H1 (cell line): ENCODE measurements at regions not wholly inside any gene's neighbourhood (a gene's known extent, or its start where the extent isn't known, plus 50 kb on each side); places are given as distances from the start of the nearest gene placed in this dataset.

Experiments used
- CTCF ChIA-PET: fragments of 300-600 bp; sonication (Branson Sonifier 250); formaldehyde crosslinking; loops from one replicate; lab custom pipeline; 2021; ENCODE audit not compliant: partially characterized antibody; lab: Charles Lee
- POLR2A ChIA-PET: fragments of 300-600 bp; sonication (Branson Sonifier 250); formaldehyde crosslinking; loops from one replicate; lab custom pipeline; 2021; ENCODE audit warnings: inconsistent platforms; ENCODE audit not compliant: partially characterized antibody; lab: Charles Lee
- DNase-seq, 2 experiments: peaks; one replicate each; pipeline versions ENCODE4 v3.0.0 to v3.0.0-alpha.2; 2010 to 2022; ENCODE audit warnings: low spot score in 2 of 2, low read depth in 1 of 2, mixed read lengths in 1 of 2
- FAIRE-seq: peaks from 2 replicates; lab custom pipeline; 2011; peaks lifted over from hg19 to GRCh38; lab: Jason Lieb, UNC
- H2AFZ ChIP-seq: 2 replicates; pipeline ENCODE4 v1.8.1; 2012; ENCODE audit warnings: low read length, inconsistent platforms
- H2AK5ac ChIP-seq: 2 replicates; pipeline ENCODE4 v1.6.1; 2013; ENCODE audit warnings: low read depth, low read length
- H2BK120ac ChIP-seq: replicated peaks from 2 replicates; pipeline ENCODE3; 2013; ENCODE audit warnings: low read depth, low read length, inconsistent platforms
- H2BK12ac ChIP-seq: 2 replicates; pipeline ENCODE4 v1.6.1; 2013; ENCODE audit warnings: low read depth, low read length
- H2BK15ac ChIP-seq: 2 replicates; pipeline ENCODE4 v1.6.1; 2013; ENCODE audit warnings: low read length
- H2BK20ac ChIP-seq: 2 replicates; pipeline ENCODE4 v1.6.1; 2013; ENCODE audit warnings: low read length
- H2BK5ac ChIP-seq: 2 replicates; pipeline ENCODE4 v1.6.1; 2013; ENCODE audit warnings: low read depth, low read length
- H3K14ac ChIP-seq: 2 replicates; pipeline ENCODE4 v1.6.1; 2013; ENCODE audit warnings: inconsistent platforms; ENCODE audit not compliant: insufficient read length
- H3K18ac ChIP-seq: 2 replicates; pipeline ENCODE4 v1.6.1; 2013; ENCODE audit warnings: low read length; ENCODE audit errors: extremely low read depth
- H3K23ac ChIP-seq: 2 replicates; pipeline ENCODE4 v1.6.1; 2013; ENCODE audit warnings: inconsistent platforms; ENCODE audit not compliant: insufficient read length
- H3K23me2 ChIP-seq: 2 replicates; pipeline ENCODE4 v1.6.1; 2013; ENCODE audit warnings: low read depth, low read length
- H3K27ac ChIP-seq: 2 replicates; pipeline ENCODE4 v1.6.1; 2011; ENCODE audit warnings: low read depth, low read length, inconsistent platforms
- H3K27me3 ChIP-seq, 4 experiments: replicated peaks in 1 of 4; 1 replicate in 1 of 4; 2 replicates in 3 of 4; pipeline versions ENCODE4 v1.6.1 to v1.8.1; 2011 to 2013; ENCODE audit warnings: low read length in 3 of 4, mild to moderate bottlenecking in 3 of 4, inconsistent platforms in 2 of 4, mixed read lengths in 2 of 4, moderate library complexity in 1 of 4; ENCODE audit not compliant: control insufficient read depth in 3 of 4, insufficient read depth in 3 of 4; ENCODE audit errors: extremely low read depth in 1 of 4
- H3K36me3 ChIP-seq, 4 experiments: 2 replicates each; pipeline versions ENCODE4 v1.6.1 to v1.8.1; 2011 to 2013; ENCODE audit warnings: mild to moderate bottlenecking in 4 of 4, low read length in 3 of 4, moderate library complexity in 2 of 4, control low read depth in 1 of 4, inconsistent platforms in 1 of 4; ENCODE audit not compliant: insufficient read depth in 4 of 4, control insufficient read depth in 2 of 4
- H3K4ac ChIP-seq: replicated peaks from 2 replicates; pipeline ENCODE3; 2013; ENCODE audit warnings: low read length, low read depth, mixed read lengths, inconsistent platforms; ENCODE audit not compliant: insufficient read length
- H3K4me1 ChIP-seq, 4 experiments: replicated peaks in 1 of 4; 1 replicate in 1 of 4; 2 replicates in 3 of 4; pipeline versions ENCODE4 v1.6.1 to v1.8.1; 2011 to 2013; ENCODE audit warnings: low read length in 3 of 4, inconsistent platforms in 2 of 4, mixed read lengths in 1 of 4; ENCODE audit not compliant: insufficient read depth in 4 of 4, control insufficient read depth in 3 of 4
- H3K4me2 ChIP-seq, 2 experiments: 2 replicates each; pipeline versions ENCODE4 v1.6.1 to v1.8.1; 2011 to 2013; ENCODE audit warnings: low read depth in 2 of 2, low read length in 2 of 2, control low read depth in 1 of 2, inconsistent platforms in 1 of 2, mild to moderate bottlenecking in 1 of 2; ENCODE audit not compliant: insufficient read depth in 1 of 2
- H3K4me3 ChIP-seq, 4 experiments: fragments of 200-600, 300-600 bp in 1 of 4; sonication (generic), shearing (Covaris generic), sonication (Bioruptor Twin) in 1 of 4; 2 replicates each; pipeline versions ENCODE4 v1.5.1 to v1.8.1; 2011 to 2016; ENCODE audit warnings: low read length in 4 of 4, low read depth in 3 of 4, control low read depth in 2 of 4, inconsistent platforms in 2 of 4, mild to moderate bottlenecking in 2 of 4, mixed read lengths in 1 of 4, moderate library complexity in 1 of 4; ENCODE audit not compliant: insufficient read depth in 2 of 4; ENCODE audit errors: extremely low read depth in 1 of 4
- H3K56ac ChIP-seq: replicated peaks from 2 replicates; pipeline ENCODE3; 2013; ENCODE audit warnings: low read depth, mild to moderate bottlenecking, mixed read lengths, low read length, inconsistent platforms; ENCODE audit not compliant: insufficient read length
- H3K79me1 ChIP-seq: 2 replicates; pipeline ENCODE4 v1.6.1; 2013; ENCODE audit warnings: low read depth, low read length, control low read depth
- H3K79me2 ChIP-seq, 2 experiments: 2 replicates each; pipeline versions ENCODE4 v1.6.1 to v1.8.1; 2012 to 2013; ENCODE audit warnings: low read length in 2 of 2, mild to moderate bottlenecking in 2 of 2, inconsistent platforms in 1 of 2; ENCODE audit not compliant: insufficient read depth in 2 of 2, control insufficient read depth in 1 of 2
- H3K9ac ChIP-seq, 4 experiments: replicated peaks in 1 of 4; 1 replicate in 1 of 4; 2 replicates in 3 of 4; pipeline versions ENCODE4 v1.6.1 to v1.8.1; 2011 to 2013; ENCODE audit warnings: low read depth in 3 of 4, low read length in 3 of 4, control low read depth in 2 of 4, mild to moderate bottlenecking in 2 of 4, moderate library complexity in 2 of 4, inconsistent platforms in 1 of 4; ENCODE audit errors: extremely low read depth in 1 of 4
- H3K9me3 ChIP-seq, 2 experiments: 2 replicates each; pipeline versions ENCODE4 v1.6.1 to v1.8.1; 2012 to 2013; ENCODE audit warnings: mild to moderate bottlenecking in 2 of 2, moderate library complexity in 2 of 2, control low read depth in 1 of 2, inconsistent platforms in 1 of 2, low read depth in 1 of 2, low read length in 1 of 2, mixed read lengths in 1 of 2; ENCODE audit not compliant: insufficient read depth in 2 of 2
- H4K20me1 ChIP-seq, 2 experiments: replicated peaks in 1 of 2; 2 replicates each; pipeline versions ENCODE3 to v1.8.1; 2011 to 2013; ENCODE audit warnings: inconsistent platforms in 2 of 2, low read length in 2 of 2, mild to moderate bottlenecking in 1 of 2; ENCODE audit not compliant: insufficient read depth in 2 of 2, control insufficient read depth in 1 of 2
- H4K5ac ChIP-seq: 2 replicates; pipeline ENCODE4 v1.6.1; 2013; ENCODE audit warnings: low read length, low read depth, mixed read lengths, inconsistent platforms; ENCODE audit not compliant: insufficient read length
- H4K8ac ChIP-seq: 2 replicates; pipeline ENCODE4 v1.8.0; 2013; ENCODE audit warnings: mild to moderate bottlenecking, moderate library complexity, low read length, inconsistent platforms; ENCODE audit not compliant: insufficient read depth; ENCODE audit errors: extremely low read depth
- H4K91ac ChIP-seq: replicated peaks from 2 replicates; pipeline ENCODE3; 2013; ENCODE audit warnings: low read length, mixed read lengths, inconsistent platforms; ENCODE audit not compliant: insufficient read length
- RBBP5 ChIP-seq: IDR thresholded peaks from 2 replicates; pipeline ENCODE4 v1.7.1; 2012; ENCODE audit warnings: low read depth, mild to moderate bottlenecking, inconsistent platforms, low read length, moderate library complexity, borderline replicate concordance
- RNF2 ChIP-seq: fragments of 200-900, 300-1000 bp; sonication (generic); IDR thresholded peaks from 2 replicates; pipeline ENCODE4 v1.7.1; 2016; ENCODE audit warnings: borderline replicate concordance, low read depth, mild to moderate bottlenecking, antibody characterized with exemption, low read length; ENCODE audit not compliant: poor library complexity, severe bottlenecking; ENCODE audit errors: missing control alignments
- TEAD4 ChIP-seq: IDR thresholded peaks from 2 replicates; pipeline ENCODE4 v1.6.1; 2012; ENCODE audit warnings: low read depth, low read length, inconsistent platforms, mixed read lengths
- ZNF274 ChIP-seq: IDR thresholded peaks from 2 replicates; pipeline ENCODE4 v1.7.0; 2012; ENCODE audit warnings: low read length, borderline replicate concordance; ENCODE audit errors: extremely low read depth
- WGBS, 2 experiments: shearing (Covaris generic) in 1 of 2; methylation state at CpG; one replicate each; pipeline versions ENCODE4 v1.1.6 to v1.1.7; 2013 to 2015; ENCODE audit warnings: low lambda C conversion rate in 2 of 2, mixed read lengths in 2 of 2, inconsistent platforms in 1 of 2, low coverage in 1 of 2, missing lambda C conversion rate in 1 of 2; ENCODE audit not compliant: insufficient replicate concordance in 2 of 2, insufficient coverage in 1 of 2, insufficient read length in 1 of 2; ENCODE audit errors: extremely low coverage in 1 of 2, missing lambda C conversion rate in 1 of 2; 5-methylcytosine and 5-hydroxymethylcytosine counted together

- Histone ChIP-seq H2BK20ac (no peak overlapping the region), H3K27me3 (no peaks in the 10 kb centered on the region), H3K14ac (no peak overlapping the region), H4K5ac (peak overlapping the region; percentile 87), H3K4me2 (peak overlapping the region; percentile 28 to 48; a peak in 2 of 4 replicates), H4K91ac (no peak overlapping the region), H3K9ac (no peak overlapping the region), H2BK15ac (no peak overlapping the region), H3K36me3 (peaks cover 0 to 7% (median 2%) of the 10 kb centered on the region in 4 experiments; a peak in 3 of 8 replicates), H2BK120ac (no peak overlapping the region), H3K27ac (no peak overlapping the region; the same call in 1 of the 2 replicates), H4K20me1 (no peaks in the 10 kb centered on the region), H2AFZ (no peak overlapping the region), H3K23ac (no peak overlapping the region), H3K79me2 (peaks cover 0 to 84% of the 10 kb centered on the region in 2 experiments; a peak in 3 of 4 replicates), H3K79me1 (no peaks in the 10 kb centered on the region), H3K4ac (no peak overlapping the region), H3K4me1 (peaks cover 2 to 18% (median 12%) of the 10 kb centered on the region in 4 experiments; a peak in 5 of 7 replicates), H3K56ac (no peak overlapping the region), H2BK5ac (no peak overlapping the region), H3K18ac (no peak overlapping the region; the same call in 1 of the 2 replicates), H4K8ac (no peak overlapping the region), H2AK5ac (no peak overlapping the region), H2BK12ac (no peak overlapping the region), H3K23me2 (peaks cover 1% of the 10 kb centered on the region; the same call in 1 of the 2 replicates), H3K9me3 (no peaks in the 10 kb centered on the region), H3K4me3 (peak overlapping the region in 1 of 4 experiments; percentile 67; a peak in 1 of 8 replicates)
- DNase-seq, result no peak
- CTCF ChIA-PET, result no interaction called here
- WGBS, 2 experiments, result 41% methylated on average over 1 of the region's 1 CpG; no CpG with 5 or more reads in 1 of the 2 experiments
- no peak for FAIRE-seq
- TF ChIP-seq RBBP5, result no peak
- TF ChIP-seq ZNF274, result no peak
- TF ChIP-seq RNF2, result no peak
- no peak for TF ChIP-seq TEAD4
- POLR2A ChIA-PET, result interaction anchor here (1.8 kb wide), 1 partner anchor 8 kb away, joined by 5 read pairs; no protein-coding TSS in a partner anchor
Measured at GRCh38 chr3:176328666-176329065, 868.6 kb downstream of the TBL1XR1 start.
